HG02970 (cell line): ENCODE measurements at regions not wholly inside any gene's neighbourhood (a gene's known extent, or its start where the extent isn't known, plus 50 kb on each side); places are given as distances from the start of the nearest gene placed in this dataset.
"Not testable (repeated sequence)": the region's sequence is repeated elsewhere in the genome, so short reads cannot be mapped to it uniquely, and the experiment has no call there.

Source experiments
- ATAC-seq: cut with Tn5 transposase; IDR thresholded peaks from one replicate; pipeline ENCODE4 v1.9.1; 2021; ENCODE audit warnings: mild to moderate bottlenecking, moderate library complexity, moderate number of reproducible peaks; ENCODE audit not compliant: unreplicated experiment, low FRiP score

DNA sequence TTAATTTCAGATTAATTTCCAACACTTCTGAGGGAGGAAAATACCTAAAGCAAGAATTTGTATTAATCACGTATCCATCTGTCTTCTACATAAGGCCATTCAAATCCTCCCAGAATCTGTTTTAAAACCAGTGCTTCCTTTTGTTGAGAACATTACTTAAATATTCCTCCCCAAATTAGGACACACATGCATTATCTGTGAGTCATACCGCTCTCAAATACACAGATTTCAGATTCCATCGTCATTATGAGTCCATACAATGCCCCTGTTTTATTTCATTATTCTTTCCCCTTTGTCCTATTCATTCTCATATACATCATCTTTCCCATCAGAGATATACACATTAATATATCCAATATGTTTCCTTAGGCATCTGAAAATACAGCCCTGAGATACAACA is 57.3 kb upstream of the PRSS12 start:
- no peak for ATAC-seq

GRCh38 chr4:118417325-118417724 is 64.5 kb upstream of the PRSS12 start:
- ATAC-seq = no peak

DNA sequence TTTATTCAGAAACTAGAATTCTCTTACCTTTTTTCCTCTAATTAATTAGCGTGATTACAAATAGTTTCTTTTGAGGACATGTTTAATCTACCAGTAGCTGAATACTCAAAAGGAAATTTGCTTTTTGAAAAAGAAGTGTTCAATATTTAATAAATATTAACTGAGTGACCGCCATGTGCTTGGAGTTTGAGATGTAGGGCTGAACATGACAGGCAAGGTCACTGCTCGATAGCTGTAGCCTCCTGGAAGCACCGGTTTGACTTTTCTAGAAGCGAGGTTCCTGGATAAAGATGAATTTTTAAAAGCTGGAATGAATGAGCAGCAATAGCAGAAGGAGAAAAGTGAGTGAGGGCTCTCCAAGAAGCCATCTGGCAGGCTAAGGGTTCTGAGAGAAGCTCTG is 65.0 kb upstream of the PRSS12 start:
- ATAC-seq = not testable (repeated sequence)

- ATAC-seq = not testable (repeated sequence)
Observed at GRCh38 chr4:118418396-118418795, 65.6 kb upstream of the PRSS12 start.

GRCh38 chr4:118419626-118420025 is 66.8 kb upstream of the PRSS12 start:
- not testable (repeated sequence) for ATAC-seq

DNA sequence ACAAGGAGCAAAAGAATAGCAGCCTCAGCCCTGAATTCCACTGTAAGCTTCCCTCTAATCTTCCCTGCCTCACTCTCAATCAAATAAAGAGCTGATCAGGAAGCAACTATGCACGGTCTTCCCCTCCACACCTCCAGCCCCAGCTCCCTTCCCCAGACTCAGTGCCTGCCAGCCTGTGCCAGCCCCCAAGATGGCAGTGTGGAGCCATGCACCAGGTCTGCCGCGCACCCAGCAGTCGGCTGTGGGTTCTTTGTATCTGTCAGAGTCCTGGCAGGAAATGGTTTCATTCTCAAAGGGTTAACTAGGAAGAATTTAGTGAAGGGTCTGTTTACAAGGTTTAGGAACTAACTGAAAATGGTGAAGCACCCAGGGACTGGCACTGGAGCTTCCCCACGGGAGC is 71.3 kb upstream of the PRSS12 start:
- not testable (repeated sequence) for ATAC-seq

- not testable (repeated sequence) for ATAC-seq
Observed at GRCh38 chr4:118428881-118429280, 76.1 kb upstream of the PRSS12 start.

DNA sequence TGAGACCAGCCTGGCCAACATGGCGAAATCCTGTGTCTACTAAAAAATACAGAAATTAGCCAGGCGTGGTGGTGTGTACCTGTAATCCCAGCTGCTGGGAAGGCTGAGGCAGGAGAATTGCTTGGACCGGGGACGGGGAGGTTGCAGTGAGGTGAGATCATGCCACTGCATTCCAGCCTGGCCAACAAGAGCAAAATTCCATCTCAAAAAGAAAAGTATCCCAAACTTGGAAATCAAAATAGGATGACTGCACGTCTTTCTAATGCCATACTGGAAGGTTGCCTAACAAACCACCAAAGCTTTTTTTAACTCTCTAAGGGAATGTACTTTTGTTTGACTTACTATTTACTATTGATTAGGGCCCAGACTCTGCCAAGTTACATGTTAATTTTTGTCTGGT is 79.6 kb upstream of the PRSS12 start:
- ATAC-seq = not testable (repeated sequence)

DNA sequence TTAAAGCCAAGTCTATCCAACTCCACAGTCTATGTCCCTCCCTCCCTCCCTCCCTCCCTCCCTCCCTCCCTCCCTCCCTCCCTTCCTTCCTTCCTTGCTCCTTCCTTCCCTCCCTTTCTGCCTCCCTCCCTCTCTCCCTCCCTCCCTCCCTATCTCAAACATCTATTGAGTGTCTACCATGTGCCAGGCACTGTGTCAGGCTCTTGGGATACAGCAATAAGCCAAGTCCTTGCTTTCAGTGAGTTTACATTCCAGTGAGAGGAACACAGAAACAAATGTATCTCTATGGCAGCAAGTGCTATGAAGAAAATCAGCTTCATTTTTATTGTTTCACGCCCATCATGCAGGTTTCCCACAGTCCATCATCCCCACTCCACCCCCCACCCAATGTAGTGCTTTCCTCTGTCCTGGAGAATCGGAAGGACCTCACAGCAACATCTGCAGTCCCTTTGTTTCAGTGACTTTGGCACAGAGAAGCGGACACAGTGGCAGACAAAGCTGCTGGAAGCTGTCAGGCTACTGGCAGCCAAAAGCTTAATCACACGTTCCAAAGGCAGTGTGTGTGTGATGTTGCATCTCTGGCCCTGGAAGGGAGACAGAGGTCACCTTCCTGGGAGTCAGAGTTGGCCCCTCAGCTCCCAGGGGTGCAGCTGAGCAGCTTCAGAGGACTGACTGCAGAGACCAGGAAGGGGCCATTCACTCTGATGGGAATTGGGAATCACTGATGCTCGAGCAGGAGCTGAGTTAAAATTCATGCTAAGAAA is 81.0 kb upstream of the PRSS12 start:
- not testable (repeated sequence) for ATAC-seq

GRCh38 chr4:118435415-118435814 is 82.6 kb upstream of the PRSS12 start:
- ATAC-seq = not testable (repeated sequence)

- not testable (repeated sequence) for ATAC-seq
Observed at GRCh38 chr4:118442115-118442837, 89.5 kb upstream of the PRSS12 start.

- ATAC-seq = not testable (repeated sequence)
Observed at GRCh38 chr4:118447397-118447796, 94.6 kb upstream of the PRSS12 start.

DNA sequence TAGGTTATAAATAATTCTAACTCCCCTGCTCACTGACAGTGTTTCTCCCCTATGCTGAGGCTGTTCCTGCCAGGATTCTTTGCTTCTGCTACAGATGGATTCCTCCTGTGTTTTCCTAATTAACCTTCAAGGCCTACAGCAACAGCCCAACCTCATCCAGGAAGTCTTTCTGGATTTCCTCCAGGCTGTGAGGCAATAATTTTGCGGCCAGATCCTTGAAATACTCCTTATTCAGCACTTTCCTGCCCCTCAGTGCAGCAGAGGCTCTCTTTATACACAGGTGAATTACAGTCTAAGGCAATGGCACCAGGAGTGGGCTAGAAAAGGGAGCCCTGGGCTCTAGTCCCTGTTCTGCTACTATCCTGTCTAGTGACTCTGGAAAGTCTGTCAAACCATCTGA is 102.1 kb upstream of the PRSS12 start:
- ATAC-seq = not testable (repeated sequence)

- not testable (repeated sequence) for ATAC-seq
Observed at GRCh38 chr4:118461435-118461834, 108.6 kb upstream of the PRSS12 start.

- ATAC-seq = not testable (repeated sequence)
Observed at GRCh38 chr4:118465831-118466230, 113.0 kb upstream of the PRSS12 start.

DNA sequence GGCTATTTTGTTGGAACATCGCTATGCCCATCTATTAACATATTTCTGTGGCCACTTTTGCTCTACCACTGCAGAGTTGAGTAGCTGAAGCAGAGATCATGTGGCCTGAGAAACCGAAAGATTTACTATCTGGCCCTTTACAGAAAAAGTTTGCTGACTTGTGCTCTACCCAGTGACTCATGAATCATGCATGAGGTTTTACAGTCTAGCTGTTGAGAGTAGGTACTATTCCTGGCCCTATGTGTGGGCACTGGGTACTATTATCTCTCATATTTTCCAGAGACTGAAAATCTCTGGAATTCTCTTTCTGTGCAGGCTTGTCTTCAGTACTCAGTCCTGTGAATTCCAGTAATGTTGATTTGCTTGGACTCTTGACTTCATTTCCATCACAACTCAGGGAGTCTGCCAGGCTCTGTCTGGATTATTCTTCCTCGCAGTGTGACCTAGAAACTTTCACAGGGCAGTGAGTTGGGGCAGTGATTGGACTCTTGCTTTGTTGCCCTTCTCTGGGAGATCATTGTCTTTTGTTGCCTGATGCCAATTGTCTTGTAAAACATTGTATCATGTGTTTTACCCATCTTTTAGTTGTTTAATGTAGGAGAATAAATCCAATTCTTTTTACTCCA is 121.3 kb upstream of the PRSS12 start:
- ATAC-seq = not testable (repeated sequence)

DNA sequence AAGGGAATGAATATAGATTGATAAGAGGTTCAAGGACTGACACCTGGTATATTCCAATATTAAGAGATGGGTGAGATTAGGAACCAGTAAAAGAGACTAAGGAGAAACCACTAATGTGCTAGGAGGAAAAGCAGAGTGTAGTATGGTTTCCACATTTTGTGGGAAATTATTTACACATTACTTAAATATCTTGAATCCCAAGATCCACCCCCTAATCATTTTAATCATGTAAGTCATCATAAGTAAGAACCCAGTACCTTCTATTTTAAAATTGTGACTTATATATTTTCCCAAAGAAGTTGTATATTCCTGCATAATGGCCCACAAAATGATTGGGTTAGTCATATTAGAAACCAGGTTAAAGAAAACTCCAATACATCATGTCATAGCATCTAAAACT is 122.0 kb upstream of the PRSS12 start:
- not testable (repeated sequence) for ATAC-seq

GRCh38 chr4:118475901-118476300 is 123.1 kb upstream of the PRSS12 start:
- not testable (repeated sequence) for ATAC-seq

DNA sequence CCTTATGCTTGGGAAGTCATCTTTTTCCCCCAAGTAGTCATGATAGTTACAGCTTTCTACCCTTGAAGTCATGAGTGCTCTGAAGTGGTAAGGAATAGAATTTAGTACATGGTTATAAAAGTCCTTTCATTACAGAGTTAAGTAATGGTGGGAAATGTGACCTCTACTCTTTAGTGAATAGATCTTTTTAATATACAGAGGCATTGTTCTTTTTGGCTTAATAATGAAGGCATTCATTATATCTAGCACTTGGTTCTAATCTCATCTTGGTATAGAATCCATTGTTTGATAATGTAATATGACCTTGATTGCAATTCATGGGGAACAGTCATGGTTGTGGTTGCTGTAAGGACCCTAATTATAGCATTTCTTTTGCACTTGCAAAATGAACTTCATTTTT is 125.0 kb upstream of the PRSS12 start:
- not testable (repeated sequence) for ATAC-seq

DNA sequence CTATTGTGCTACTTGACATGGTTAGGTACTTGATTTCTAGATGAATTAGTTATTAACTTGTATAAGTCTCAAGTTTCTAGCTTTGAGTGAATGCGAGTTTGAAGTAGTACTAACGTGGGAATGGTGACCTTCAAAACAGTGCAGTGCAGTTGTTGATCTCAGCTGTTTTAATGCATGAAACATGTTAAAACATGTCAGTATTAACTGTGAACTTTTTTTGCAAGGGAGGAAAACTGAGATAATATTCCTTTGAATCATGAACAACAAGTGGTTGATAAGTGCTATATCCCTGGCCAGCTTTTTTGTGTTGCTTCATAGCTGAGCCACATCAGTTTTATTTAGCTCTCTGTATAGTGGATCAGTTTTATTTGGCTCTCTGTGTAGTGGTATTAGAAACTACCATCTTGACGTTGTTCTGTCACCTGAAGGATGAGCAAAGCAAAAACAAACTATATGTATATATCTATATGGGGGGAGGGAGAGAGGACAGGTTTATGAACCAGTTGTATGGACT is 133.1 kb upstream of the PRSS12 start:
- not testable (repeated sequence) for ATAC-seq

DNA sequence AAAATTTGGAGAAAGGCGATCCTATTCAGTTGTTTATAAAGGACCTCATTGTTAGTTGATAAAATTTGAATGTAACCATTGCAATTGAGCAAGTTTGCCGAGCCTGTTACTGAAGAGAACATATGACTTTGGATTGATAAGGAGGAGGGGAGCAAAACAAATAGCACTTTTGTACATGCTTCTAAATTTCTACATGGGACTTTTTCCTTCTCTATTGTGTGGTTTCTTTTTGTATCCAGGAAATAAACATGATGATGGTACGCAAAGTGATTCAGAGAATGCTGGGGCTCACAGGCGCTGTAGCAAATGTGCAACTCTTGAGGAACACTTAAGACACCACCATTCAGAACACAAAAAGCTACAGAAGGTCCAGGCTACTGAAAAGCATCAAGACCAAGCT is 140.2 kb upstream of the PRSS12 start:
- not testable (repeated sequence) for ATAC-seq
